Fibroblast of lung (primary cell): ENCODE measurements at regions not wholly inside any gene's neighbourhood (a gene's known extent, or its start where the extent isn't known, plus 50 kb on each side); places are given as distances from the start of the nearest gene placed in this dataset.
"Not testable (repeated sequence)": the region's sequence is repeated elsewhere in the genome, so short reads cannot be mapped to it uniquely, and the experiment has no call there.

Source experiments
- DNase-seq, 2 donors: peaks; one replicate each; pipeline versions ENCODE4 v3.0.0 to v3.0.0-alpha.2; 2010; ENCODE audit warnings: low read depth in 2 of 2
- H2AFZ ChIP-seq: 2 replicates; pipeline ENCODE4 v1.5.1; 2012; ENCODE audit warnings: low read length, control low read depth, inconsistent platforms
- H3K27ac ChIP-seq: 2 replicates; pipeline ENCODE4 v1.5.1; 2011; ENCODE audit warnings: low read length, control low read depth; ENCODE audit not compliant: insufficient read depth
- H3K27me3 ChIP-seq: 2 replicates; pipeline ENCODE4 v1.5.1; 2011; ENCODE audit warnings: mild to moderate bottlenecking, low read length; ENCODE audit not compliant: control insufficient read depth, insufficient read depth
- H3K36me3 ChIP-seq: 2 replicates; pipeline ENCODE4 v1.5.1; 2011; ENCODE audit warnings: low read length; ENCODE audit not compliant: control insufficient read depth, insufficient read depth
- H3K4me1 ChIP-seq: 2 replicates; pipeline ENCODE4 v1.5.1; 2011; ENCODE audit warnings: low read length; ENCODE audit not compliant: control insufficient read depth, insufficient read depth; ENCODE audit errors: extremely low read depth
- H3K4me2 ChIP-seq: 2 replicates; pipeline ENCODE4 v1.5.1; 2011; ENCODE audit warnings: low read length, control low read depth; ENCODE audit not compliant: insufficient read depth; ENCODE audit errors: extremely low read depth
- H3K4me3 ChIP-seq, 4 experiments: fragments of 200-600 bp in 1 of 4; sonication (generic) in 1 of 4; replicated peaks in 1 of 4; 2 replicates each; pipeline ENCODE4 v1.5.1; 2011 to 2016; ENCODE audit warnings: low read length in 4 of 4, low read depth in 3 of 4, mild to moderate bottlenecking in 3 of 4, control low read depth in 2 of 4, inconsistent platforms in 1 of 4, mixed read lengths in 1 of 4; ENCODE audit not compliant: insufficient read depth in 1 of 4; ENCODE audit errors: control extremely low read depth in 1 of 4
- H3K79me2 ChIP-seq: 2 replicates; pipeline ENCODE4 v1.5.1; 2012; ENCODE audit warnings: mild to moderate bottlenecking, low read length, inconsistent platforms; ENCODE audit not compliant: control insufficient read depth, insufficient read depth
- H3K9ac ChIP-seq: 2 replicates; pipeline ENCODE4 v1.5.1; 2011; ENCODE audit warnings: mild to moderate bottlenecking, low read length, control low read depth; ENCODE audit not compliant: insufficient read depth
- H3K9me3 ChIP-seq: 2 replicates; pipeline ENCODE4 v1.5.1; 2012; ENCODE audit warnings: low read depth, low read length; ENCODE audit not compliant: control insufficient read depth, insufficient read depth
- H4K20me1 ChIP-seq: 2 replicates; pipeline ENCODE4 v1.5.1; 2011; ENCODE audit warnings: low read length; ENCODE audit not compliant: control insufficient read depth, insufficient read depth; ENCODE audit errors: extremely low read depth
- EZH2 ChIP-seq: IDR thresholded peaks from 2 replicates; pipeline ENCODE4 v1.5.1; 2012; ENCODE audit warnings: low read length, control low read depth, mild to moderate bottlenecking; ENCODE audit errors: missing control alignments
- TF ChIP-seq, protein P1 (sequence below), 2 donors: IDR thresholded peaks in 1 of 2; conservative IDR thresholded peaks in 1 of 2; 1 replicate in 1 of 2; 2 replicates in 1 of 2; pipeline ENCODE4 v1.5.1; 2011 to 2012; ENCODE audit warnings: low read length in 2 of 2, control low read depth in 1 of 2, inconsistent platforms in 1 of 2, low read depth in 1 of 2, mild to moderate bottlenecking in 1 of 2

DNA sequence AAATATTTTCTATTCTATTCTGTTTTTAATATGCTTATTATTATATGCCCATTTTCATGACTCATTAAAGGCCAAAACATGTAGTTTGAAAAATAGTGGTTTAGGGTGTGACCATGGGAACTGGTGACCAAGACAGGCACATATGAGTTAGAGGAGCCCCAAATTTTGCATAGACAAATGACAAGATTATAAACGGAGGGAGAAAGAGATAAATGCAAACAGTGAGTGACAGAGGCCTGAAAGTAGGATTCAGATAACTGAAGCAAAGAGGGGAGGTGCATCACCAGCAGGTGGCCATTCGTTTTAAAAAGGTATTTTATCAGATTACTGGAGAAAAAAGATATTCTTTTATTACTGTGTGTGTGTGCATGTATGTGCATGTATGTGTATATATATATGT is 391.5 kb upstream of the CHORDC1 start:
- Histone ChIP-seq H2AFZ (no peak overlapping the region), H3K4me3 (no peak overlapping the region), H3K27ac (no peak overlapping the region), H3K9ac (no peak overlapping the region), H4K20me1 (no peaks in the 10 kb centered on the region), H3K27me3 (no peaks in the 10 kb centered on the region), H3K79me2 (no peaks in the 10 kb centered on the region), H3K36me3 (no peaks in the 10 kb centered on the region), H3K4me2 (no peak overlapping the region), H3K9me3 (no peaks in the 10 kb centered on the region), H3K4me1 (no peaks in the 10 kb centered on the region)
- no peak for TF ChIP-seq EZH2
- TF ChIP-seq, protein P1, sequence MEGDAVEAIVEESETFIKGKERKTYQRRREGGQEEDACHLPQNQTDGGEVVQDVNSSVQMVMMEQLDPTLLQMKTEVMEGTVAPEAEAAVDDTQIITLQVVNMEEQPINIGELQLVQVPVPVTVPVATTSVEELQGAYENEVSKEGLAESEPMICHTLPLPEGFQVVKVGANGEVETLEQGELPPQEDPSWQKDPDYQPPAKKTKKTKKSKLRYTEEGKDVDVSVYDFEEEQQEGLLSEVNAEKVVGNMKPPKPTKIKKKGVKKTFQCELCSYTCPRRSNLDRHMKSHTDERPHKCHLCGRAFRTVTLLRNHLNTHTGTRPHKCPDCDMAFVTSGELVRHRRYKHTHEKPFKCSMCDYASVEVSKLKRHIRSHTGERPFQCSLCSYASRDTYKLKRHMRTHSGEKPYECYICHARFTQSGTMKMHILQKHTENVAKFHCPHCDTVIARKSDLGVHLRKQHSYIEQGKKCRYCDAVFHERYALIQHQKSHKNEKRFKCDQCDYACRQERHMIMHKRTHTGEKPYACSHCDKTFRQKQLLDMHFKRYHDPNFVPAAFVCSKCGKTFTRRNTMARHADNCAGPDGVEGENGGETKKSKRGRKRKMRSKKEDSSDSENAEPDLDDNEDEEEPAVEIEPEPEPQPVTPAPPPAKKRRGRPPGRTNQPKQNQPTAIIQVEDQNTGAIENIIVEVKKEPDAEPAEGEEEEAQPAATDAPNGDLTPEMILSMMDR (conservative IDR thresholded peaks at IDR 0.05 in 1 of 2, IDR thresholded peaks at IDR 0.05 in 1 of 2; ENCODE audit: low read depth in 1 of 2, low read length in 2 of 2): no peak
- no peak for DNase-seq

- H3K4me2 ChIP-seq, H3K4me3 ChIP-seq, H3K79me2 ChIP-seq, H3K27me3 ChIP-seq, H2AFZ ChIP-seq, H3K36me3 ChIP-seq, H3K9ac ChIP-seq, H3K9me3 ChIP-seq, DNase-seq, H3K27ac ChIP-seq, H3K4me1 ChIP-seq, H4K20me1 ChIP-seq: not testable (repeated sequence)
Observed at GRCh38 chr11:90613037-90613436, 390.2 kb upstream of the CHORDC1 start.

DNA sequence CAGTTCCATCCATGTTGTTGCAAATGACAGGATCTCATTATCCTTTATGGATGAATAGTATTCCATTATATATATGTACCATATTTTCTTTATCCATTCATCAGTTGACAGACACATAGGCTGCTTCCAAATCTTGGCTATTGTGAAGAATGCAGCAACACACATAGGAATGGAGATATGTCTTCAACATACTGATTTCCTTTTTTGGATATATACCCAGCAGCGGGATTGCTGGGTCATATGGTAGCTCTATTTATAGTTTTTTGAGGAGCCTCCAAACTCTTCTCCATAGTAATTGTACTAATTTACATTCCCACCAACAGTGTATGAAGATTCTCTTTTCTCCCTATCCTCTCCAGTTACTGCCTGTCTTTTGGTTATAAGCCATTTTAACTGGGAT is 383.9 kb upstream of the CHORDC1 start:
- H2AFZ ChIP-seq: no peak overlapping the region
- no peak for DNase-seq
- H3K4me1 ChIP-seq: no peaks in the 10 kb centered on the region
- no peak for TF ChIP-seq EZH2
- TF ChIP-seq, protein P1 (conservative IDR thresholded peaks at IDR 0.05 in 1 of 2, IDR thresholded peaks at IDR 0.05 in 1 of 2; ENCODE audit: low read depth in 1 of 2, low read length in 2 of 2): no peak
- H4K20me1 ChIP-seq: no peaks in the 10 kb centered on the region
- no peak overlapping the region for H3K27ac ChIP-seq
- H3K4me3 ChIP-seq: no peak overlapping the region
- H3K36me3 ChIP-seq: no peaks in the 10 kb centered on the region
- H3K9ac ChIP-seq: no peak overlapping the region
- no peak overlapping the region for H3K4me2 ChIP-seq
- no peaks in the 10 kb centered on the region for H3K79me2 ChIP-seq
- no peaks in the 10 kb centered on the region for H3K27me3 ChIP-seq
- no peaks in the 10 kb centered on the region for H3K9me3 ChIP-seq

- Histone ChIP-seq H3K4me1 (no peaks in the 10 kb centered on the region), H3K79me2 (no peaks in the 10 kb centered on the region), H3K9me3 (no peaks in the 10 kb centered on the region), H3K27me3 (no peaks in the 10 kb centered on the region), H2AFZ (no peak overlapping the region), H3K36me3 (no peaks in the 10 kb centered on the region), H3K27ac (no peak overlapping the region), H3K9ac (no peak overlapping the region), H4K20me1 (no peaks in the 10 kb centered on the region), H3K4me2 (no peak overlapping the region), H3K4me3 (no peak overlapping the region)
- TF ChIP-seq, protein P1 (conservative IDR thresholded peaks at IDR 0.05 in 1 of 2, IDR thresholded peaks at IDR 0.05 in 1 of 2; ENCODE audit: low read depth in 1 of 2, low read length in 2 of 2): no peak
- no peak for TF ChIP-seq EZH2
- no peak for DNase-seq
Observed at GRCh38 chr11:90601261-90601660, 378.4 kb upstream of the CHORDC1 start.
